NCI-H1092 (cell line): ENCODE measurements at regions not wholly inside any gene's neighbourhood (a gene's known extent, or its start where the extent isn't known, plus 50 kb on each side); places are given as distances from the start of the nearest gene placed in this dataset.

Source experiments
- DNase-seq: peaks from one replicate; lab custom pipeline; 2025; lab: John Stamatoyannopoulos, UW

DNA sequence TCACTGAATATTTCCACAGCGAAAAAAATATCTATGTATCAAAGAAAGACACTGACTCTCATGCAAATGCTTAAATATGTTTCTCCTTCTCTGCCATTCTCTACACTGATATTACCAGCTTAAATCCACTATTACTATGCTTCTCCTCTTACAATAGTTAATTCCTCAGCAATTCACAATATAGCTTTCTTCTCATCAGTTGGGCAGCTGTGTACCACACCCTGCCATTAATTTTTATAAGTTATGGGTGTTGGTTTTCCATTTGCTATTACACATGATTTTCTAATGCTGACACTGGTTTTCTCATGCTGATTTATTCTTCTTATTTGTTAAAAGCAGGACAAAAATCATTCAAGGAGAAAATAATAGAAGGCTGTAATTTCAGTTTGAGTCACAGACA, 251.8 kb downstream of the TBX15 start:
- no peak for DNase-seq

DNA sequence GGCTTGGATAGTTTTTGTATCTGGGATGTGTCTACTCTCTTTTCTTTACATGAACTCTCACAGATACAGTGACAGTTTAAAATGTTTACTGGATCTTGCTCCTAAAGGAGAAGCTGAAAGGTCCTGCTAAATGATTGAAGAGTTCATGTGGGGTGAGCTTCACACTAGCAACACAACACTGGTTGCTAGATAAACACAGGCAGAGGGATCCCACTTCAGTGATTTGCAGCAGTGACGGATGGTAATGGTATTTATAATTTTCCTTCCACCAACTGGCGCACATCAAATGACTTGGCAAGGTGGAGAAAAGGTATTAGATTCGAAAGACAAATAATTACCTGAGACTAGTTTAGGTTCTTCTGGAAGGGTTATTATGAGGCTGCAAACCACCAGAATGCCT, 270.2 kb downstream of the TBX15 start:
- DNase-seq = no peak

DNA sequence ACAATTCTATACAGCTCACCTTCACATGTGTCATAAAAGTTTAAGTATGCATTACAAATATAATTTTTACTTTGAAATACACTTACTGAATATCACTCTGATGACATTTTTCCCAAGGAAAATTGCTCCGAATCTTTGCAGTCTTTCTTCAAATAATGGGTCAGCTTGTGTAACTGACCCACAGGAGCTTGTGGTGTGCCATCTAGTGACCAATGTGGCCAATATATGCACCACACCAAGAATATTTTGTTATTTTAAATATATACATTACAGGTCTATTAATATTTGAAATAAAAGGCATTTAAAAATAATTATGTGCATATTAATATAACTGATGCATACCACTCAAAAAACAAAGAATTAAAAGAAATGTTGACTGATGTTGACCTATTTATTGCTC, 271.4 kb downstream of the TBX15 start:
- DNase-seq = no peak

DNA sequence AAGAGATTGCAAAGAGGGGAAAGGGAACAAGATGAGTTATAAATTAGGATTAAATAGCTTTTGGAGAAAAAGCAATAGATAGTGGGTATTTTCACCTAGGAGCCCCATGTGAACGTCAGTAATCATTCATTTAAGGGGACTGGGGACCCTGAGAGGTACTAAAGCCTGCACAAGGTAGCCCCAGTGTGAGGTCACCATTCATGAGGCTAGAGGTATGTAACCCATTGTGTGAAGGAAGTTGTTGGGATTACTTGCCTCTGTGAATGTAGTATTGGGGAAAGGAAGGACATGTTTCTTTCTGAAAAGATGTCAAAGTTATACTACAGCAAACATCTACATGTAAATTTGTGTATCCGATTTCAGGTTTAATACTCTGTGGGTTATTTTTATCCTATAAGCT, 276.8 kb downstream of the TBX15 start:
- DNase-seq = no peak

DNA sequence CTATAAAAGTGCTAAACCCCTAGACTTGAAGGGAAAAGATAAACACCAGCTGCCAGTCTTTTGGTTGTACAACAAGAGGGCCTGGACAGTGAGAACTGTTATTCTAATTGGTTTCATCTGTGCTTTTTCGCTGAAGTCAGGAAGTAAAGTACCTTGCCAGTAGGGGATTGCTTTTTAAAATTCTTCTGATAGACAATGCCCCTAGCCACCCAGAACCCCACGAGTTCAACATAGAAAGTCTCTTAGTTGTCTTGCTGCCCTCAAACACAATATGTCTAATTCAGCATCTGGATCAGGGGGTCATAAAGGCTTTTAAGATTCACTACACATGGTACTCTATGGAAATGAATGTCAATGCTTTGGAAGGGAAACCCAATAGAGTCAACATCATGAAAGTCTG, 289.2 kb downstream of the TBX15 start:
- no peak for DNase-seq

DNA sequence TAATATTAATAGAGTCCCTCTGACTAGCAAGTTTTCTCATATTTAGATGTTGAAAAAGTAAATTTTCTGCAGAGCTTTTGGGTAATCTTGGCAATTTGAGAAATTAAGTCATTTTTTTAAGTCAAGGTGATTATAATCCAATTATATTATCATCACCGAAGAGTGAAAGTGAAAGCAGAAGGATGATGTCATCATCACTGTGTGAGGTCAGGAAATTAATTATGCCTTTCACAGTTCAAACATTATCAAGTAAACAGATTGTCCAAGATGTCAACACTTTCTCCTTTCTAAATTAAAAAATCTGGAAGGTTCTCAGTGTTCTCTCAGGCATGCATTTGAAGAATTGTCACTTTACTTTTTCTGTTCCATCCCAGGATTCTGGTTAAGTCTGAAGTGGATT, 296.0 kb downstream of the TBX15 start:
- no peak for DNase-seq

DNA sequence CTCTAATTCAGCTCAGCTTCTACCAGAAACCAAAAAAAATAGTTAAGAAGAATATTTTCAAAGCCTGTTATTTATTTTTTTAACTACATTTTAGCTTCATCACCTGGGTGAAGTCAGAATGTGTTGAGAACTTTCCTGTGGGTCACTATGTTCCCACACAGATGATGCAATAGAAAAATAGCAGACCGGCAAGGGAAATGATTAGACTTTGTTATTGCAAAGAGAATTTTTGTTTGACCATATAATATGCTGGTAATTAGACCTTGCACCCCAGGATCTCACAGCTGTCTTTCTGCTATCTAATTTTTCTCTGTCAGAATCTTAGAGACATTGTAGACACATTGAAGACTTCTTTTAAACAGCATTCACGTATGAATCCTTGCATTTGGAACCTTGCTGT, 299.3 kb downstream of the TBX15 start:
- DNase-seq = no peak

DNA sequence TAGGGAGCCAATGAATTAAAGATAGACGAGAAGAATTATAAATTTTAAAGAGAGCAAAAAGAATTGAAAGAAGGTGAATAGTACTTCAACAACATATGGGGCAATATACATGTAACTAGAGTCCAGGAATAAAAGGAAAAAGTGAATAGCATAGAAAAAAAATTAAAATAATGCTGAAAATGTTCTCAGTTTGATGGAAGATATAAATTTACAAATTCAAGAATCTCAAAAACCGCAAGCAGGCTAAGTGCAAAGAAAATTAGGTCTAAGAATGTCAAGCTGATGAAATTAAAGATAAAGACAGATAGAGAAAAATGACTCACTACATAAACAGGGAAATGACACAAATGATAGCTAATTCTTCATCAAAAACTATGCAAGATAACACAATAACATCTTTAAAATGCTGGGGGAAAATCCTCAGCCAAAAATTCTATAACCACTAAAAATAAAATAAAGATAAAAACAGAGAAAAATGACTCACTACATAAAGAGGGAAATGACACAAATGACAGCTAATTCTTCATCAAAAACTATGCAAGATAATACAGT, 326.3 kb downstream of the TBX15 start:
- no peak for DNase-seq

DNA sequence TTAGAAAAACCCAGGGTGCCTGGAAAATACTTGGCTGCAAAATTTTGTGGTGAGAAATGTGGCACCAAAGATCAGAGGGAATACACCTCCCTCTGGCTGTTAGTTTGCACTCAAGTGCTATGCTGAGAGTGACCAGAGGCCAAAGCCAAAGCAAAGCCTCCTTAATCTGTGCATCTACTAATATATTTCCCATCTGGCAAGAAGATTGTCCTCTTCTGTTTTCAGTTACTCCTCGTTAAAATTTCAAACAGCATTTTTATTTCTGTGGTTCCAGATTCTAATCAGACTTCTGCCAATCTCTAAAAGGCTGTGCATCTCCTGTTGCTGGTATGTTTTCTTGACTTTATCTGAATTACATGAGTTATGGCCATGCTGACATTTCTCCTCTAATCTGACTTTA, 327.4 kb downstream of the TBX15 start:
- no peak for DNase-seq

DNA sequence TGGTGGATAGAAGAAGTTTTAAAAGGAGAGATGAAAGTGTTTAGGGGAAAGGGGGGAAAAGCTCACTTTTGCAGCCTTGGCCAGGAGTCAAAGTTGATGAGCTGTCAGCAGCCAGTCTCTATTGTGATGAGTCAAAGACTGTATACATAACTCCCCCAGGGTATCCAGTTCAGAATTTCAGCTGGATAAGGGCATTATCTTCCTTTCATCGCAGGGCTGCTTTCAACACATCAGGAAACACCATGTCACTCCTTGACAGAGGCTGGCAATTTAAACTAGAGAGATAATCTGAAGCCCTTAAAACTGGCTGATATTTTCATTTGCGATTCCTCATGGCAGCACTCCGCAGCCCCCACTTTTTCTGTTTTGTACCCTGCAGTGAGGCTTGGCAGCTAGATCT, 328.5 kb downstream of the TBX15 start:
- no peak for DNase-seq

DNA sequence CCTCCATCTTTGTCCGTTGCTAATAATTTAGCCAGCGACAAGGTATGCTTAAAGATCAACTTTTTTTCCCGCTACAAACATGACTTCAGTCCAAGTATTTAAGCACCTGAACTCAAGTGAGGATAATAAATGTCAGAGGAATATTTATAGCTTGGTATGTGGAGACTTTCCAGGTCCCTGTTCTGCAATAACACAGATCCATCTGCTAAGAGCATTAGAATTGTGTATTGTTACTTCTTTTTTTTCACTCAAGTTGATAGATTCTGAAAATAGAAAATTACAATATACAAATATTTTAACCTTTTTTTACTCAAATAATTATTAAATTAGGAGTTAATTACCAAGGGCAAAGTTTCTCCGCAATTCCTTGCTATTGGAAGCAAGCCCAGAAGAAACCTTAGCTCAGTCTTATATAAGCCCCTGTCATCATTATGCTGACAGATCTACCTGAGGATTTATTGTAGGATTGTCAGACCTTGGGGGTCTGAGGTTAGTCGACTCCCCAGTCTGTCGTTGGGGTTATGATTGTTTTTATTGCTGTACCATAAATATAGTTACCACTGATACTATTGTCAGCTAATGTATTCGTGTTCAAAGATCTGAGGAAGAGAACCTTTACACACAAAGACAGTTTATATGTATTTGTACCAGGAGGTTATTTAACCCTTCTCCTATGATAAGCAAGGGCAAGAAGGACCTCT, 337.9 kb downstream of the TBX15 start:
- no peak for DNase-seq

DNA sequence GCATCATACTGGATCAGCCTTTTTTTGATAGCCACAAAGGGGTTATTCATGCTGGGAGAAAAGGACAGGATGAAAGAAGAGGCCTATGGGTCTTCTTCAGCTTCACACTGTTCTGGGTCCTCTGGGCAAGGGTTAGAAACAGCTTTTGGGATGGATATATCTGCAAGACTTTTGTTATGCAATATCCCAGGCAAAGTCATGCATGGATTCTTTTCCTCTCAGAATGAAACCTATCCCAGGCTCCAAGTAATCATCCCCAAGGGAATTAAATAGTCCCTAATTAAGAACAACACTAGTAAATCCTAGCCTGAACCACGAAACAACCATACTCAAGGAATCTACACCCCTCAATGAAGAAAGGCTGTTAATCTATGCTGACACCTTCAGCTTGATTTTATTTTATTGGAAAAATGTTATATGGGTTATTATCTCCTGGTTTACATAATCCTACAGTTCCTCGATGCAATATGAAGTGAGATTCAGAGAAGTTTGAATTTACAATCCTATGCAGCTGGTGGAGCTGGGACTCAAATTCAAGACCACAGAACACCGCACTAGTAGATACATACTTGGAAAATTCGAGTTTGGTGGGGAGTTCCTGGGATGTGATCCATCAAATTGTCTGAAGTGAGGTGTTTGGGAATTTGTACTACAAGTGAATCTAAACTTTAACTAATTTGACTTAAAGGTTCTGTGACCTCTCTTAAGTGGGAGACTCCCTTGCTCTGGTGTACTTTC, 338.6 kb downstream of the TBX15 start:
- no peak for DNase-seq

DNA sequence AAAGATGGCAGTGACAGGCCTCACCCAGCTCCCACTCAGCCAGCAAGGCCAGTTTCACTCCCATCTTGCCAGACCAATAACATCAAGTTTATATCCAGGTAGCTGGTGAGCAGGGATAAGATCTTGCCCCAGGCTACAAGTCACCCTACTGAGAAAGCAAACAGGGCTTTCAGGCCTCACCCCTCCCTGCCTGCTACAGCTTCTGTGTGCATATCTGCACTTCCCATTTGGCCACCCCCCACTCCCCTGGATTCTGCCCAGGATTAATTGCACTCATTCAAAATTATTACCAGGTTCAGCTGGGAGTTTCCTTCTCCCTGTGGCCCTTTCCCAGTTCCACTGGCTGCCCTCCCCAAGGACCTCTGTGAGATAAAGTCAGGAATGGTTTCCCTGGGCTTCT, 352.1 kb downstream of the TBX15 start:
- no peak for DNase-seq

DNA sequence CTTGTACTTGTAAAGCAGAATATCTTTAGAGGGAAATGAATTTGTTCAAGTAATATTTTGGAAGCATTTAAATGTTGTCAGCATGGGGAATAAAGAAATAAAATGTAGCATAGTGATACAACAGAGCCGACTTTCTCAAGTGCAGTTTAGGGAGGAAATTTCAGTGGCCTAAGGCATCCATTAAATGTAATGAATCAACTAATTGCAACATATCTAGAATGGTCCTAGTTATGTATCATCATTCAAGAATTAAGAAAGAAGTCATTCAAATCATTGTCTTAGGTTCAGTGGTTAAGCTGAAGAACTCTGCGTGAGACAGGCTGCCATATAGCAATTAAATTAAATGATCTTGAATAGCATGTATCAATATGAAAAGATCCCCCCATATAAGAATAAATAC, 360.7 kb downstream of the TBX15 start:
- DNase-seq = no peak

DNA sequence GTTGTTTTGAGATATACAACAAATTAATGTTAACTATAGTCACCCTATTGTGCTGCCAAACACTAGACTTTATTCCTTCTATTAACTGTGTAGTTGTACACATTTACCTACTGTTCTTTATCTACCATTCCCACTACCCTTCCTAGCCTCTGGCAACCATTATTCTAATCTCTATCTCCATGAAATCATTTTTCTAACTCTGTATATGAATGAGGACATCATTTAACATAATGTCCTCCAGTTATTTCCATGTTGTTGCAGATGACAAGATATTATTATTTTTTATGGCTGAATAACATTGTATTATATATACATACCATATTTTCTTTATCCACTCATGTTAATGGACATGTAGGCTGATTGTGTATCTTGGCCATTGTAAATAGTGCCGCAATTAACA, 366.3 kb downstream of the TBX15 start:
- no peak for DNase-seq

DNA sequence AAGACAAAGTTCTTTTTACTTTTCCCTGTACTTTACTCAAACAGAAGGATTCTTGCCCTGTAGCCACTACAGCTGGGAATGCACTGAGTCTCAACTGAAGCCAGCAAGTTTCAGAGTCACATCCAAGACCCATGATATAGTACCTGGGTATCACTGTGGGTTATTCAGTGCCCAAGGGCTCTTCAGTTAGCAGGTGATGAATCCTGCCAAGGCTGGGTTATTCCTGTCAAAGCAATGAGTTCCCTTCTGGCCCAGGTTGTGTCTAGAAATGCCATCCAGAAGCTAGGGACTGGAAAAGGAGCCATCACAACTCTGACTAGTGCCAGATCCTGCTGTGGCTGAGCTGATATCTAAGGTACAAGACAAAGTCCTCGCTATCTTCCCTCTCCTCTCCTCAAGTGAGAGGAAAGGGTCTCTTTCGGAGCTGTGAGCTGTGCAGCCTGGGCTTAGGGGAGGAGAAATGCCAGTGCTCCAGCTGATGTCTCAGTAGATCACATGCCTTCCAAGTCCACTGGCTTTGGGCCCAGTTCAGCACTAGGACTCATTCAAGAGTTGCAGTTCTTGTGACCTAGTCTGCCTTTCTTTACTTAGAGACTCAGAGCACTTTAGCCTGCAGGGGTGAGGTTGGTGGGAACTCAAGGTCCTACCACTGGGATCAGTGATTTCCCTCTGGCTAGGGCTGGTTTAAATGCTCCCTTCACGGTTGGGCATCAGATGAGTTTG, 369.4 kb downstream of the TBX15 start:
- no peak for DNase-seq

DNA sequence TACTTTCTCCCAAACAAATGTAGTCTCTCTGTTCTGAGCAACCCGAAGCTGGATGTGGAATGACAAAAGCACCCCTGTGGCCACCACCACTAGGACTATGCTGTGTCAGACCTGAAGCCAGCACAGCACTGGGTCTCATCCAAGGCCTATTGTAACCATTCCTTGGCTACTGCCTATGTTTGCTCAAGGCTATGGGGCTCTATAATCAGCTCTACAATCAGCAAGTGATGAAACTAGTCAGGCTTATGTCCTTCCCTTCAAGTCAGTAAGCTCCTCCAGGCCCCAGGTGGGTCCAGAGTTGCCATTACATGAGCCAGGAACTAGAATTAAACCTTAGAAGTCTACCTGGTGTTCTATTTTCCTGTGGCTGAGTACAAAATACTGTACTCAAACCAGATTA, 370.2 kb downstream of the TBX15 start:
- no peak for DNase-seq

DNA sequence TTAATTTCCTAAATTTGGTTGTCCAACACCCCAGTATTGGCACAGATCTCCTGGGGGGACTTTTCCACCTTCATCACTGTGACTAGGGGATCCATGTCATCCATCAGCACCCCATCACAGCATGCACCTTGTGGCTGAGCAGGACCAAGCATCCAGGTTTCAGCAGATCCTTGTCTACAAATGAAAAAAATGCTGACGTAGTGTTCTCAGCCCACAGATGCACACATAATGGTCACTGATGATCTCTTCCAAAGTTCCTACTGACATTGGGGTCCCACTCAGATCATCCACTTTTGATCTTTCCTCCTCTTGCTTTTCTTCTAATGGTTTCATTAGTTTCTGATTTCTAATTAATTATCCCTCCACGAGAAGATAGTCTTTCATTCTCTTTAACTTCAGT, 373.1 kb downstream of the TBX15 start:
- no peak for DNase-seq

DNA sequence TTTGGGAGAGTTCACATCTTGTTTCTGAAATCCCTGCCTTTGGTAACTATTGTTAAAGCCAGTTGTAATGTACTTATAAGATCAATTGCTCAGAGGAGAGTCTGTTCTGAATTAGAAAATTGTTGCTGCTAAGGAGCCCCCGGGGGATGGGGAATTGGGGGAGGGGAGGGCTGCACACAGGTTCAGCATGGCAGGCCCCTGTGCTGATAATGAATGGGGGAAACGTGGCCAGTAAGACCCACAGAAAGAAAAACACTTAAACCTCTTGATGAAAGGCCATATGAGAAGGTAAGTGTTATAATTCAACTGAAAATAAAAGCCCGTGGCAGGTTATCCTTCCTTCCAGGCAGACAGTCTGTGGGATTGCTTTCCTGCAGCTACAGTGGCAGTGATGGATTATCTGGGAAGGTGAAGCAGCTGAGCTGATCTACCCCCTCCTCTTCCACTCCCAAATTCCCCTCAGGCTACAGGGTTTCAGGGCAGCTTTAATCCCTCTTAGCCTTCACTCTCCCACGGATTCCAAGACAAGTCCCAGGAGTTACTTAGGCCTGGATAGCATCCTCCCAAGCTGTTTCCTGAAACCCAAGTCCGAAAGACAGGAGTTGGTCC, 398.8 kb downstream of the TBX15 start:
- no peak for DNase-seq

DNA sequence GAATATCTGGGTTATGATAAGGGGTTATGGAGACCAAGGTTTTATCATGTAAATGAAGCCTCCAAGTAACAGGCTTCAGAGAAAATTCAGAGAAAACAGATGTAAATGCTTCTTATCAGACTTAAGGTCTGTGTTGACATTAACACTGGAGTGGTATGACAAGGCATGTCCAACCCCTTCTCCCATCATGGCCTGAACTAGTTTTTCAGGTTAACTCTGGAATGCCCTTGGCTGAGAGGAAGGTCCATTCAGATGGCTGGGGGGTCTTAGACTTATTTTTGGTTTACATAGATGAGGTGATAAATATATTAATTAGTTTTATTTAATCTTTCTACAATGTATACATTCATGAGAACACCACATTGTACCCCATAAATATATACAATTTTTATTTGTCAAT, 399.6 kb downstream of the TBX15 start:
- DNase-seq = no peak

DNA sequence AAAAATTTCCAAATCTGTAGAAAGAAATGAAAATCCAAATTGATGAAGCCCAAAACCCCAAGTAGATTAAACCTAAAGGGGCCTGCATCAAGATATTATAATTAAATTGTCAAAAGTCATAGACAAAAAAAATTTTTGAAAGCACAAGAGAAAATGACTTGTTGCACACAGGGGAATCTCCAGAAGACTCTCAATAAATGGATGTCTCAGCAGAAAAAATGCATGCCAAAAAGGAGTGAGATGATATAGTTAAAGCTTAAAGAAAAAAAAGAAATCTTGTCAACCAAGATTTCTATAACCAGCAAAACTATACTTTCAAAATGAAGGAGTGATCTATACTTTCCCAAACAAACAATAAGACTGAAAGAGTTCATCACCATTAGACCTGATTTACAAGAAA, 393.2 kb upstream of the SPAG17 start:
- DNase-seq = no peak

DNA sequence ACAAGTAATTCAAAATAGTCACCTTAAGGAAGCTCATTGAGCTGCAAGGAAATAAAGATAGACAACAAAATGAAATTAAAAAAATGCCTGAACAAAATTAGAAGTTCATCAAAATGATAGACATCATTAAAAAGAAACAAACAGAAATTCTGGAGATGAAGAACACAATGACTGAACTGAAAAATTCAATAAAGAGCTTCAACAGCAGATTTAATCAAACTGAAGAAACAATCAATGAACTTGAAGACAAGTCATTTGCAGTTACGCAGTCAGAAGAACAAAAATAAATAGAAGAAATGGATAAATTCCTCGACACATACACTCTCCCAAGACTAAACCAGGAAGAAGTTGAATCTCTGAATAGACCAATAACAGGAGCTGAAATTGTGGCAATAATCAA, 390.0 kb upstream of the SPAG17 start:
- DNase-seq = no peak
